AML-193 (cell line): ENCODE measurements at regions not wholly inside any gene's neighbourhood (a gene's known extent, or its start where the extent isn't known, plus 50 kb on each side); places are given as distances from the start of the nearest gene placed in this dataset.
"Not testable (repeated sequence)": the region's sequence is repeated elsewhere in the genome, so short reads cannot be mapped to it uniquely, and the experiment has no call there.

Experiments used
- DNase-seq, 2 experiments: peaks; one replicate each; lab custom pipeline; 2025; lab: John Stamatoyannopoulos, UW

DNA sequence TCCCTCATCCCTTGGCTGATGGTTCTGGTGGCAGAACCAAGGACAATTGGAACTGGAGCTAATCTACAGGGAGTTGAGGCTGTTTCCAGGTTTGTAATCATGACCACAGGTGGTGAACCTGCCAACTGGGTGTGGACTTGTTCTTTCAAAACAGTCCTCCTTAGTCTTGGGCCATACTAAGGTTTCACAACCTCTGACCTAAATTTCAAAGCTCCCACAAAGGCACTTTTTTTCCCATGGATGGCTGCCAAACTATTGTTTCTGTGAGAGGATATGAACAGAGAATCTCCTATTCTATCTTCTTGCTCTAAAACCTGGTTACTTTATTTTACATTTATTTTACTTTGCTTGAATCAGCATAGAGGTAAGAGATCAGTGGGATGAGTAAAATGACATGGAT is 106.5 kb upstream of the IZUMO3 start:
- no peak for DNase-seq

DNA sequence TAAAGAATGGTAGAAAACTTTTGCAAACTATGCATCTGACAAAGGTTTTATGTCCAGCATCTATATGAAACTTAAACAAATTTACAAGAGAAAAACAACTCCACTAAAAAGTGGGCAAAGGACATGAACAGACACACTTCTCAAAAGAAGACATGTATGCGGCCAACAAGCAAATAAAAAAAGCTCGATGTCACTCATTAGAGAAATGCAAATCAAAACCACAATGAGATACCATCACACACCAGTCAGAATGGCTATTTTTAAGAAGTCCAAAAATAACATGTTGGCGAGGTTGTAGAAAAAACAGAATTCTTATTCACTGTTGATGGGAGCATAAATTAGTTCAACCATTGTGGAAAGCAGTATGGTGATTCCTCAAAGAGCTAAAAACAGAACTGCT is 83.1 kb upstream of the IZUMO3 start:
- not testable (repeated sequence) for DNase-seq

DNA sequence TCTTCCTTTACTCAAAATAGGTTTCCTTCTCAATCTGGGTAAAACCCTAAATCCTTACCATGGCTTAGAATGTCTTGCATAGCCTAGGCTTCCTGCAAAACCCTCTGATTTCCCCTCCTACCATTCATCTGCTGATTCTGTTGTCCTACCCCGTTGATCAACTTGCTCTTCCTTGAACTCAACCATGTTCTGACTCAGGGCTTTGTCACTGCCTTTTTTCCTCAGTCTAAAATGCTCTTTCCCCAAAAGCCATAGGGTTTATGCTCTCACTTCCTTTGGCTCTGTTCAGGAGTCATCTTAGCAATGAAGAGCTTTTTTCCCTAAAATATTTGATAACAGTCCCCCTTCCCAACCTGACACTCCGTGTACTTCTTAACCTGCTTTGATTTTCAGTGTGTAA is 79.4 kb upstream of the IZUMO3 start:
- DNase-seq: no peak

DNA sequence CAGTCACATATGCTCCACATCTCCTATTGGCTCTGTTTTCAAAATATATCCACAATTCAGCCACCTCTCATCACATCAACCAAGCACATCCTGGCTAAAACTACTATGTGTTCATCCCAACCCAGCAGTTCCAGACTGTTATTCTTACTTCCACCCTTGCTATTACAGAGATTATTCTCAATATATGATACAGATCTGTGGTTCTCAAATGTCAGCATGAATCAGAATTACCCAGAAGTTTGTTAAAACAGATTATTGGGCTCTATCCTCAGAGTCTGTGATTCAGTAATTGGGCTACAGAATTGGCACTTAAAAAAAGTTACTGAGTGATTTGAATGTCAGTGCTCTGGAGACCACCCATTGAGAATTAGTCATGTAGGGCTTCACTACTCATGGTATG is 78.8 kb upstream of the IZUMO3 start:
- DNase-seq: no peak

DNA sequence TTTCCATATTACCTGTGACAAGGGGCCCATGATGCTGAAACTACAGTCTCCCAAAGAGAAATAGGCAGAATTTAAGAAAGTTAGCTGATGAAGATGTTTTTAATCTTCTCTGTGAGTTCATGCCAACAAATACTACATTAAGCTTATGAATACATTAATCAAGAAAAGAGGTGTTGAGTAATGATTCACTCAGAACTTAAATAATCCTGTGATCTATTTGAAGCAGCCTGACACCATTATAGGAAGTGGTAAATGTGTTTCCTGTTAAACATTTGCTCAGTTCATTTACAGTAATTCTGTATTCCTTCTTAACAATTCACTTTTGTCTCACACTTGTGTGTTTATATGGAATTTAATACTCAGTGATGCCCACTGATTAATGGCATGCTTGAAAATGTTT is 75.0 kb upstream of the IZUMO3 start:
- no peak for DNase-seq

DNA sequence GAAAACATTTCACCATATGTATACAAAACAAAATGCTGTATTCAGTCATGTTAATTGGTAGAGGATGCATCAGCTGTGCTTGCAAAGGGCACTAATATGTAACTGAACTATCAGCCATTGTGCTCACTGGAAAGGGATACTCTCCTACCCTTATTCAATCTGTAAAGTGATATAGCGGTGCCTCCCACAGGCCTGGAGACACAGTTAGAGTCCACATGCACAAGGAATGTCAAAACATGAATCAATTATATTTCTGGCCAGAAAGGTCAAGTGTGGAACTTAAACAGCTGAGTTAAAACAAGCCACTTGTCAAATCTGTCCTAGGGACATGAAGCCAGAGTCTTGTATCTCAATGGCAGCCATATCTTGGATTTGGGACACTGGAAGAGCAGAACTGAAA is 71.2 kb upstream of the IZUMO3 start:
- no peak for DNase-seq

DNA sequence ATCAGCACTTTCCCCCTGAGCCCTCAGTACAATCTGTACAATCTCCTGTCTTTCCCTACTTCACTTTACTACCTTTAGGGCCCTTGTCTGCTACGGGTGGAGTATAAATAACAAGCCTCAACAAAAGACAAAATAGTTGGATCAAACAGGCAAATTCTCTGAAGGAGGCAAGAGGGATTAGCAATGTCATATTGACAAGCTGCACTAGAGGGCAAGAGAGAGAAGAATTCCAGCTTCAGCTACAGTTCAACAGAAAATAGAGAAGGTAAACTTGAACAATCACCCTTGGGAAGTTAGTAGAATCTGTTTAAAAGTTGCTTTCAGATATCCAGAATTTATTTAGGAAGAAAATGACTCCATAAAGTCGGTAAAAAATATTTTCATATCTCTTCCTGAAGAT is 68.4 kb upstream of the IZUMO3 start:
- no peak for DNase-seq

DNA sequence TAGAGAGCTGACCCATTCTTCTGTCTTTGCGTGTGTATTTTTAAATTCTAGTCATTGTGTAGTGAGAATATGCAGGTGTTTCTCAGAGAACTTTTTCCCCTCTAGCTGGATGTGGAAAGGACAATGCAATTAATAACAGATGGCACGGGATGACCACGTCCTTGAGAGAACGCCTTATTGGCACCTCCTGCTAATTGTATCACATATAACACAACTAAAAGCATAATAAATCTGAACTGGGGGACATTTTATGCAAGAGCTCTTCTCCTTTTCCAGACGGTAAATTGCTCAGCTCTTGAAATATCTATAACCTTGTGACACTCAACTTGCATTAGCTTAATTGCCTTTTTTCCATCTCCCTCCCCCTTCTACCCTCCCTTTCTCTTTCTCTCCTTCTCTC is 62.9 kb upstream of the IZUMO3 start:
- no peak for DNase-seq

DNA sequence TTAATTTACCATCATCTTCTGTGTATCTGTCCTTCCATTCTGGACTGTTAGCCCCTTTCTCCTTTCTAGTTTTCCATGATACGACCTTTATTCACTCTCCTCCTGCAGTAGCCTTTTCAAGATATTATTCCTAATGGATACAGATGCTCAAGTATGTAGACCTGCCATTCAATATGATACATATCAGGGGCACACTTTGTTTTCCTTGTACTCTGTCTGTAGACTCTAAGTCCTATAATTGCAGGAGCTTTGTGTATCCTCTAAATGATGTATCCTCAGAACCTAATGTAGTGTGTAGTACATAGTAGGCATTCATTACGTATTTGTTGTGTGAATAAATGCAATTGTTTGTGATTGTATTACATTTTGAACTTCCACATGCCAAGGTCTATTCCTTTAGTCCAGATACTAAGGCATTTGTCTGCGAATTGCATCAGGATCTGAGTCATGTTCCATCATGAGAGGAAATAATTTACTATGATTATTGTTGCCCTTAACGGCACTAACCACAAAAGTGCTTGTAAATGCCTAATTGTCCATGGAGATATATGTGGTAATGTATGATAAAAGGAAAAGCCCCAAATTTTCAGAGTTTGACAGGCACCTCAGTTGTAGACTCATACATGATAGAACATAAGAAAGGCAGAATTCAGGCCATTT is 57.1 kb upstream of the IZUMO3 start:
- DNase-seq: no peak
